ENCODE measurements at regions not wholly inside any gene's neighbourhood (a gene's known extent, or its start where the extent isn't known, plus 50 kb on each side); places are given as distances from the start of the nearest gene placed in this dataset.

DNA sequence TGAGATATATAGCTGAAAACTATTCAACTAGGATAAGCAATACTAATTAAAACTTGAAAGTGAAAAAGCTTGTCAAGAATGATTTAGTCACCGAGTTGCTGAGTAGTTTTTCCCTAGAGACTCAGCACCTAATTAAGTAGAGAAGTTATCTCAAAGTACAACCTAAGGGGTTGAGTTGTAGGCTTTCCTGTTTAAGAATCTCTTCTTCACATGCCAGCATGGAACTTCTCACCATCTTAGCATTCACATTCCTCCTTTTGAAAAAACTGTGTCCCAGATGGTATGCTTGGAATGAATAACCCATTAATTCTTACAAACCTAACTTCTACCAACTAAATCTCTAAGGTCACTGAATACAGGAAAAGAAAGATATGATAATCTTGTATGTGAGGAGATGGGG is 303.3 kb upstream of the ZC3H12C start:
- ATAC-seq (ENCODE audit: low FRiP score): no peak
- DNase-seq (ENCODE audit: low spot score): no peak
- TF ChIP-seq, protein P1, sequence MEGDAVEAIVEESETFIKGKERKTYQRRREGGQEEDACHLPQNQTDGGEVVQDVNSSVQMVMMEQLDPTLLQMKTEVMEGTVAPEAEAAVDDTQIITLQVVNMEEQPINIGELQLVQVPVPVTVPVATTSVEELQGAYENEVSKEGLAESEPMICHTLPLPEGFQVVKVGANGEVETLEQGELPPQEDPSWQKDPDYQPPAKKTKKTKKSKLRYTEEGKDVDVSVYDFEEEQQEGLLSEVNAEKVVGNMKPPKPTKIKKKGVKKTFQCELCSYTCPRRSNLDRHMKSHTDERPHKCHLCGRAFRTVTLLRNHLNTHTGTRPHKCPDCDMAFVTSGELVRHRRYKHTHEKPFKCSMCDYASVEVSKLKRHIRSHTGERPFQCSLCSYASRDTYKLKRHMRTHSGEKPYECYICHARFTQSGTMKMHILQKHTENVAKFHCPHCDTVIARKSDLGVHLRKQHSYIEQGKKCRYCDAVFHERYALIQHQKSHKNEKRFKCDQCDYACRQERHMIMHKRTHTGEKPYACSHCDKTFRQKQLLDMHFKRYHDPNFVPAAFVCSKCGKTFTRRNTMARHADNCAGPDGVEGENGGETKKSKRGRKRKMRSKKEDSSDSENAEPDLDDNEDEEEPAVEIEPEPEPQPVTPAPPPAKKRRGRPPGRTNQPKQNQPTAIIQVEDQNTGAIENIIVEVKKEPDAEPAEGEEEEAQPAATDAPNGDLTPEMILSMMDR (IDR thresholded peaks at IDR 0.05): no peak

DNA sequence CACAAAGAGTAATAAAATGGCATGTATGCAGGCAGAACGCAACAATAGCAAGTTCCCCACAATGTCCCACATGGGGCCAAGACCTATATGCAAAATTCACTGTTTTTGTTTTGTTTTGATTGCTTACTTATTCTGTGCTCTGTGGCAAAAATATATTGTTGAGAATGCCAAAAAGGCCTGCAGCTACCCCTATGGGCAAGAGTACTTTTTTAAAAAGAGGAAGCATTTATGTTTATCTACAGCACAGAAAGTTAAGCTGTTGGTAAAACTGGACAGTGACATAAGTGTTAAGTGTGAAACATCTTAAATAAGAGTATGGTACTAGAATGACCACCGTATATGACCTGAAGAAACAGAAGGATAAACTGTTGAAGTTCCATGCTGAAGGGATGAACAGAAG is 301.9 kb upstream of the ZC3H12C start:
- TF ChIP-seq, protein P1 (IDR thresholded peaks at IDR 0.05): no peak
- DNase-seq (ENCODE audit: low spot score) (no peak), ATAC-seq (ENCODE audit: low FRiP score) (no peak)

DNA sequence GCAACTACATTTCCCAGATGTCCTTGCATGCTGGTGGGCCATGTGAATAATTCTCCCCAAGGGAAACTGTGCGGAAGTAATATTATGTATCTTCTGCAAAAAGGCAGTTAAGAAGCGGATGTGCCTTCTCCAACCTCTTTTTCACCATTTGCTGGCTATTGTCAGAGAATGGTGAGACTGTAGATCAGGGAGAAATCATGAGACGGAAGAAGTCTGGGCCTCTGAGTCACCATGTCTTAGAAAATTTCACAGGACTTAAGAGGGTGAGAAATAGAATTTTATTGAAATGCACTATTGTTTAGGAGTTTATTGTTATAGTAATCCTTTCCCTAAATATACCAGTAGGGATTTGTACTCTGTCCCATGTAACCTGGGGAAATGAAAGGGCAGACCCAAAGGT is 298.7 kb upstream of the ZC3H12C start:
- no peak for DNase-seq (ENCODE audit: low spot score)
- no peak for ATAC-seq (ENCODE audit: low FRiP score)
- TF ChIP-seq, protein P1 (IDR thresholded peaks at IDR 0.05): no peak

DNA sequence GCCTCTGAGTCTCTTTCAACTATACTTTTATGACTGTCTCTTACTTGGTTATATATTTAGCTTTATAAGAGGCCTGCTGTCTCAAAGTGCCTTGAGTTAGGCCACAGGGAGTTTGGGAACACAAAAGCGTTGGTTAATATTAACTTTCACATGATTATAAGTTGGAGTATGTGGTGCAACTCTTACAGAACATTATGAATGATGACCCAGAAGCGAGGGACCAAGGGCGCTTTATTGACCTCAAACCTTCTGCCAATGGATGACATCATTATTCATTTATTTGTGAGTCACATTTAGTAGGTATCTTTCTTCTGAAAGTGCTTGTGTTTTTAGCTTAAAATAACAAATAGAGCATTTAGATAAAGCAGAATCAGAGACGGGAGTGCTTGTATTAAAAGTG is 298.0 kb upstream of the ZC3H12C start:
- DNase-seq (ENCODE audit: low spot score): no peak
- TF ChIP-seq, protein P1 (IDR thresholded peaks at IDR 0.05): no peak
- ATAC-seq (ENCODE audit: low FRiP score): no peak

DNA sequence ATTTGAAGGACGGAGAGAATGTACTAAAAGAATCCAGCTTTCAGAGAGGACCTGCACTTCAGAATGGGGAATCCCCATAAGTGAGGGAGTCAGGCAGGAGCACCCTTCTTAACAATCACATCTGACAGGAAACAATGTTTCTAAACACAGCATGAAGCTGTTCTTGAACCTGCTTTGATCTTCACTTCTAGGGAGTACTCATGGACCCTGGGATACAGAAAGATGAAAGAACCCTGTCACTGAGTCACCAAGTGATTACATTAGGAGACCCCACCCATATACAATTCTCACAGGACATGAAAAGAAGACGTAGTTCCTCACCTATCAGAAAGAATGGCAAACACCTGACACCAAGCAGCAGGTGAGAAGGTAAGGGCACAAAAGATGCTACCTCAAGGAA is 296.9 kb upstream of the ZC3H12C start:
- TF ChIP-seq, protein P1 (IDR thresholded peaks at IDR 0.05): no peak
- ATAC-seq (ENCODE audit: low FRiP score) (no peak), DNase-seq (ENCODE audit: low spot score) (no peak)

DNA sequence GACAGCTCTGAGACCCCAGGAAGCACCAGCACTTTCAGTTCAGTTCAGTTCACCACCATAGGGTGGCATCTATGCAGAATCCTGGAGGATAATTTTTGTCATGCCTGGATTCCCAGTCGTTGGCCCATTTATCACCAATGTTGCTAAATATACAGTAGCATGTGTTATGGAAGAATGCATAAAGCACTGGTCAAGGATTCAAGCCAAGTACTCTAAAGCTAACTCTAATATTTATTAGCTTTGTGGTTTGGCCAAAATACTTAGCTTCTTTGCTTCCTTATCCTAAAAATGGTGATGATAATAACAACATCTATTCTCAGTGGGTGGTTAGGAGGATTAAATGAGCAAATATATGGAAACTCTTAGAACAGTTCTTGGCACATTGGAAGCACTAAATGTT is 294.7 kb upstream of the ZC3H12C start:
- no peak for DNase-seq (ENCODE audit: low spot score)
- TF ChIP-seq, protein P1 (IDR thresholded peaks at IDR 0.05): no peak
- no peak for ATAC-seq (ENCODE audit: low FRiP score)

DNA sequence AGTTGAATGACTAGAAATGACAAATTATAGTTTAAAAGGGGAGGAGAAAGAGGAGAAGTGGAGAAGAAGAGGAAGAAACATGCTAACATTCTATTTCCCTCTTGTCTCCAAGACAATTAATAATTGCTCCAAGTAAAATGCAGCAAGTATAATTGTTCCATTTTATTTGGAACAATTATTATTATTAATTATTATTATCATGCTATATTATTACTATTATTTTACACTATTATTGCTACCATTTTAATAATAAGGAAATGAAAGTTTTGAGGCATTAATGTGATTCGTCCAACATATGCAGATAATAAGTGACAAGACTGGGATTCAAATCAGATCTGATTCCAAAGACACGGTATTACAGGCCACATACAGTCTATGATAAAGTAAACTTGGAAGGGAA is 293.6 kb upstream of the ZC3H12C start:
- no peak for DNase-seq (ENCODE audit: low spot score)
- TF ChIP-seq, protein P1 (IDR thresholded peaks at IDR 0.05): no peak
- ATAC-seq (ENCODE audit: low FRiP score): no peak

Measured in omental fat pad (tissue), 3 donors.